HCT116 (cell line): ENCODE measurements at regions not wholly inside any gene's neighbourhood (a gene's known extent, or its start where the extent isn't known, plus 50 kb on each side); places are given as distances from the start of the nearest gene placed in this dataset.

Experiments used
- ATAC-seq: fragments of 200-7000 bp; cut with Tn5 transposase; 2 replicates; pipeline ENCODE4 v1.9.1; 2020; ENCODE audit warnings: mild to moderate bottlenecking, moderate library complexity
- BruUV-seq: library from RNA; stranded (reverse); fragments of 400-500 nt; replicated peaks from 2 replicates; lab custom pipeline; 2021; lab: Mats Ljungman, UMichigan
- CTCF ChIA-PET: fragments of 300-600 bp; sonication (Branson Sonifier 250); formaldehyde crosslinking; loops from one replicate; lab custom pipeline; 2021; ENCODE audit warnings: antibody characterized with exemption; lab: Charles Lee
- POLR2A ChIA-PET: fragments of 300-600, 350-600 bp; sonication (Branson Sonifier 250); formaldehyde crosslinking; loops from one replicate; lab custom pipeline; 2021; ENCODE audit warnings: antibody characterized with exemption; lab: Charles Lee
- RAD21 ChIA-PET, 2 experiments: fragments of 300-600 bp; sonication (Branson Sonifier 250); formaldehyde crosslinking; loops; one replicate each; lab custom pipeline; 2023; ENCODE audit warnings: low total read pairs in 2 of 2; ENCODE audit not compliant: uncharacterized antibody in 2 of 2, unreplicated experiment in 2 of 2, low non-redundant PET in 1 of 2; lab: Charles Lee
- DNase-seq: peaks from one replicate; pipeline ENCODE4 v3.0.0-alpha.2; 2010; ENCODE audit warnings: low read depth, low spot score
- H2AFZ ChIP-seq: fragments of 200-600 bp; shearing (Covaris generic), sonication (generic); 2 replicates; pipeline ENCODE4 v1.6.1; 2017; ENCODE audit warnings: low read depth, mixed run types, mixed read lengths, antibody characterized with exemption, low read length; ENCODE audit not compliant: poor library complexity, severe bottlenecking
- H3K27ac ChIP-seq: 2 replicates; pipeline ENCODE4 v1.5.1; 2012; ENCODE audit warnings: low read depth, low read length
- H3K27me3 ChIP-seq: fragments of 200-600 bp; sonication (generic); 2 replicates; pipeline ENCODE4 v1.6.1; 2016; ENCODE audit warnings: mixed run types, low read length, mixed read lengths; ENCODE audit not compliant: insufficient read depth
- H3K36me3 ChIP-seq, 2 experiments: fragments of 200-500 bp in 1 of 2; fragments of 200-600 bp in 1 of 2; sonication (Bioruptor generic) in 1 of 2; sonication (generic) in 1 of 2; 2 replicates each; pipeline versions ENCODE4 v1.5.1 to v1.6.1; 2014 to 2016; ENCODE audit warnings: low read length in 2 of 2, inconsistent platforms in 1 of 2, mixed read lengths in 1 of 2, mixed run types in 1 of 2; ENCODE audit not compliant: insufficient read depth in 2 of 2, control insufficient read depth in 1 of 2
- H3K4me1 ChIP-seq, 2 experiments: fragments of 200-600 bp in 1 of 2; sonication (generic) in 1 of 2; 2 replicates each; pipeline versions ENCODE4 v1.5.1 to v1.6.1; 2012 to 2017; ENCODE audit warnings: low read length in 2 of 2, inconsistent platforms in 1 of 2, mild to moderate bottlenecking in 1 of 2, mixed read lengths in 1 of 2, mixed run types in 1 of 2, moderate library complexity in 1 of 2; ENCODE audit not compliant: insufficient read depth in 2 of 2, control insufficient read depth in 1 of 2
- H3K4me2 ChIP-seq: fragments of 200-600 bp; sonication (generic); 2 replicates; pipeline ENCODE4 v1.6.1; 2017; ENCODE audit warnings: mixed run types, low read length, mixed read lengths
- H3K4me3 ChIP-seq, 2 experiments: fragments of 200-600 bp in 1 of 2; sonication (generic) in 1 of 2; replicated peaks in 1 of 2; 2 replicates each; pipeline ENCODE4 v1.5.1; 2011 to 2016; ENCODE audit warnings: low read length in 2 of 2, control low read depth in 1 of 2, low read depth in 1 of 2, mild to moderate bottlenecking in 1 of 2, mixed read lengths in 1 of 2, mixed run types in 1 of 2
- H3K79me2 ChIP-seq: fragments of 200-600 bp; sonication (generic); 2 replicates; pipeline ENCODE4 v1.6.1; 2017; ENCODE audit warnings: mild to moderate bottlenecking, mixed run types, low read length, moderate library complexity, mixed read lengths; ENCODE audit not compliant: insufficient read depth
- H3K9ac ChIP-seq: fragments of 200-600 bp; sonication (generic); 2 replicates; pipeline ENCODE4 v1.6.1; 2016; ENCODE audit warnings: low read length, mixed read lengths
- H3K9me2 ChIP-seq: fragments of 200-600 bp; sonication (generic), shearing (Covaris generic); 2 replicates; pipeline ENCODE4 v1.6.1; 2017; ENCODE audit warnings: mixed run types, mild to moderate bottlenecking, moderate library complexity; ENCODE audit not compliant: insufficient read depth
- H3K9me3 ChIP-seq, 2 experiments: fragments of 200-500 bp in 1 of 2; fragments of 200-600 bp in 1 of 2; sonication (Bioruptor generic) in 1 of 2; sonication (generic) in 1 of 2; 2 replicates each; pipeline ENCODE4 v1.6.1; 2014 to 2017; ENCODE audit warnings: low read length in 2 of 2, mixed read lengths in 2 of 2, inconsistent platforms in 1 of 2, low read depth in 1 of 2, mild to moderate bottlenecking in 1 of 2, mixed run types in 1 of 2, moderate library complexity in 1 of 2; ENCODE audit not compliant: control insufficient read depth in 1 of 2, insufficient read depth in 1 of 2
- H4K20me1 ChIP-seq: fragments of 200-600 bp; sonication (generic), shearing (Covaris generic); 2 replicates; pipeline ENCODE4 v1.6.1; 2017; ENCODE audit warnings: mixed run types, mild to moderate bottlenecking, moderate library complexity; ENCODE audit not compliant: insufficient read depth
- CBX3 ChIP-seq: IDR thresholded peaks from 2 replicates; pipeline ENCODE4 v1.6.1; 2012; ENCODE audit warnings: low read depth
- CEBPB ChIP-seq: IDR thresholded peaks from 2 replicates; pipeline ENCODE4 v1.6.1; 2012; ENCODE audit warnings: low read depth
- CTCF ChIP-seq, 3 experiments: fragments of 200-600 bp in 1 of 3; sonication (generic) in 1 of 3; IDR thresholded peaks in 2 of 3; conservative IDR thresholded peaks in 1 of 3; 2 replicates each; pipeline ENCODE4 v1.5.1; 2012 to 2017; ENCODE audit warnings: low read depth in 2 of 3, low read length in 2 of 3, antibody characterized with exemption in 1 of 3, borderline replicate concordance in 1 of 3, control low read depth in 1 of 3, mild to moderate bottlenecking in 1 of 3, mixed read lengths in 1 of 3, mixed run types in 1 of 3, moderate library complexity in 1 of 3; ENCODE audit not compliant: insufficient read depth in 1 of 3
- EGR1 ChIP-seq: IDR thresholded peaks from 2 replicates; pipeline ENCODE4 v1.6.1; 2012; ENCODE audit warnings: low read depth
- EZH2 ChIP-seq: fragments of 200-600 bp; sonication (generic); IDR thresholded peaks from 2 replicates; pipeline ENCODE4 v1.6.1; 2017; ENCODE audit warnings: antibody characterized with exemption, mixed run types
- EZH2phosphoT487 ChIP-seq: fragments of 200-600 bp; IDR thresholded peaks from 2 replicates; pipeline ENCODE4 v1.6.1; 2018; ENCODE audit warnings: antibody characterized with exemption, borderline replicate concordance
- FOSL1 ChIP-seq: IDR thresholded peaks from 2 replicates; pipeline ENCODE4 v1.6.1; 2012; ENCODE audit warnings: low read depth
- JUND ChIP-seq: IDR thresholded peaks from 2 replicates; pipeline ENCODE4 v1.6.1; 2012
- POLR2A ChIP-seq: IDR thresholded peaks from 2 replicates; pipeline ENCODE4 v1.7.0; 2011; ENCODE audit warnings: borderline replicate concordance; ENCODE audit not compliant: insufficient read depth, insufficient read length; ENCODE audit errors: extremely low read depth
- REST ChIP-seq: IDR thresholded peaks from 2 replicates; pipeline ENCODE4 v1.6.1; 2012; ENCODE audit warnings: low read depth
- SP1 ChIP-seq: IDR thresholded peaks from 2 replicates; pipeline ENCODE4 v1.6.1; 2012; ENCODE audit warnings: low read depth
- SRF ChIP-seq: IDR thresholded peaks from 2 replicates; pipeline ENCODE4 v1.6.1; 2012; ENCODE audit warnings: low read depth
- TCF7L2 ChIP-seq: IDR thresholded peaks from 2 replicates; pipeline ENCODE4 v1.7.0; 2011; ENCODE audit warnings: borderline replicate concordance, inconsistent platforms; ENCODE audit not compliant: insufficient read depth, insufficient read length; ENCODE audit errors: extremely low read depth
- YY1 ChIP-seq: IDR thresholded peaks from 2 replicates; pipeline ENCODE4 v1.6.1; 2011; ENCODE audit warnings: low read length, low read depth, moderate library complexity, mild to moderate bottlenecking; ENCODE audit not compliant: insufficient replicate concordance; ENCODE audit errors: extremely low read depth
- ZFX ChIP-seq: fragments of 450-650 bp; IDR thresholded peaks from 2 replicates; pipeline ENCODE4 v1.6.1; 2017
- ZNF274 ChIP-seq: fragments of 200-500 bp; sonication (Bioruptor generic); IDR thresholded peaks from 2 replicates; pipeline ENCODE4 v1.6.1; 2014; ENCODE audit warnings: mild to moderate bottlenecking, low read depth, low read length, inconsistent platforms
- intact Hi-C: fragments of 100-400 bp; cut with micrococcal nuclease; formaldehyde crosslinking; loops from 2 replicates; pipeline ENCODE4 v1.10.0; 2022
- TF ChIP-seq, protein P1 (sequence below): IDR thresholded peaks from 2 replicates; pipeline ENCODE4 v1.6.1; 2012

- Histone ChIP-seq H3K79me2 (no peaks in the 10 kb centered on the region), H3K9me2 (no peaks in the 10 kb centered on the region), H3K4me2 (no peak overlapping the region)
- CTCF ChIA-PET: interaction anchor here (2.5 kb wide), 1 partner anchor 389 kb away, joined by 8 read pairs; no protein-coding TSS in a partner anchor
- no peak for DNase-seq
- TF ChIP-seq CEBPB (no peak), JUND (no peak), CBX3 (no peak), CTCF (IDR thresholded peaks at IDR 0.05 in 2 of 3, conservative IDR thresholded peaks at IDR 0.05 in 1 of 3; ENCODE audit: borderline replicate concordance in 1 of 3, insufficient read depth in 1 of 3, low read depth in 2 of 3, low read length in 2 of 3) (no peak), YY1 (no peak), POLR2A (no peak), EZH2 (no peak)
- TF ChIP-seq, protein P1, sequence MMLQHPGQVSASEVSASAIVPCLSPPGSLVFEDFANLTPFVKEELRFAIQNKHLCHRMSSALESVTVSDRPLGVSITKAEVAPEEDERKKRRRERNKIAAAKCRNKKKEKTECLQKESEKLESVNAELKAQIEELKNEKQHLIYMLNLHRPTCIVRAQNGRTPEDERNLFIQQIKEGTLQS: no peak
- TF ChIP-seq, all 23 proteins: peak for 0
- Histone ChIP-seq H3K36me3 (no peaks in the 10 kb centered on the region), H3K9me3 (no peaks in the 10 kb centered on the region), H2AFZ (no peak overlapping the region), H3K4me1 (no peaks in the 10 kb centered on the region), H3K27me3 (no peaks in the 10 kb centered on the region), H3K9ac (no peak overlapping the region), H4K20me1 (no peaks in the 10 kb centered on the region), H3K27ac (no peak overlapping the region), H3K4me3 (no peak overlapping the region)
- BruUV-seq: no TSS peak
- ChIA-PET RAD21 (no interaction called here), POLR2A (no interaction called here)
- intact Hi-C loops: no loop called here
- ATAC-seq: no peak
Measured at GRCh38 chr6:119739769-119740168, 390.2 kb upstream of the MAN1A1 start.

- POLR2A ChIA-PET: no interaction called here
- CTCF ChIA-PET: interaction anchor here (0.9 to 2.5 kb wide), 2 partner anchors 388 to 591 kb away, joined by 3 to 8 read pairs; no protein-coding TSS in a partner anchor
- H3K4me2 ChIP-seq: no peak overlapping the region
- no peaks in the 10 kb centered on the region for H4K20me1 ChIP-seq
- no peak overlapping the region for H3K9ac ChIP-seq
- intact Hi-C loops: no loop called here
- H3K79me2 ChIP-seq: no peaks in the 10 kb centered on the region
- no peaks in the 10 kb centered on the region for H3K27me3 ChIP-seq
- no peaks in the 10 kb centered on the region for H3K9me2 ChIP-seq
- H3K36me3 ChIP-seq: no peaks in the 10 kb centered on the region
- H3K9me3 ChIP-seq: no peaks in the 10 kb centered on the region
- no peak overlapping the region for H2AFZ ChIP-seq
- no peak overlapping the region for H3K4me3 ChIP-seq
- H3K4me1 ChIP-seq: no peaks in the 10 kb centered on the region
- H3K27ac ChIP-seq: no peak overlapping the region
- no peak for ATAC-seq
- RAD21 ChIA-PET: no interaction called here
- DNase-seq: no peak
- no TSS peak for BruUV-seq
- no peak for TF ChIP-seq EZH2phosphoT487
- TF ChIP-seq ZFX: no peak
- no peak for TF ChIP-seq ZNF274
- TF ChIP-seq, protein P1: no peak
- no peak for TF ChIP-seq SP1
- TF ChIP-seq EZH2: no peak
- no peak for TF ChIP-seq EGR1
- no peak for TF ChIP-seq JUND
- no peak for TF ChIP-seq SRF
- TF ChIP-seq FOSL1: no peak
- TF ChIP-seq CEBPB: no peak
- no peak for TF ChIP-seq TCF7L2
- no peak for TF ChIP-seq REST
Measured at GRCh38 chr6:119738425-119738824, 388.9 kb upstream of the MAN1A1 start.
